ENCODE measurements at regions not wholly inside any gene's neighbourhood (a gene's known extent, or its start where the extent isn't known, plus 50 kb on each side); places are given as distances from the start of the nearest gene placed in this dataset.

DNA sequence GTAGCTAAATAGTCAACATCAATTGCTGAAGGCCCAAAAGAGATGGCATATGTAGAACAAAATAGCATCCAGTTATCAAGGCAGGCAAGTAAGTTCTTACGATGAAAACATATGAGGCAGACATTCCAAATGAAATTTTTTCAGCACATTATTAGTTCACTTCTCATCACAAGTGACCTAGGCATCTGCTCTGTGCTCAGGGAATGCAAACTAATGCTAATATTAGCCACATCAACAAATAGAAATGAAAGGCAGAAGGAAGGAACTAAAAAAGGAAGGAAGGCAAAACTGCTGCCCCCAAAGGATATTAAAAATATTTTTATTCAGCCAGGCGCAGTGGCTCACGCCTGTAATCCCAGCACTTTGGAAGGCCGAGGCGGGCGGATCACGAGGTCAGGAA is 51.2 kb upstream of the ROCK1 start:
- TF ChIP-seq ZNF274 (IDR thresholded peaks at IDR 0.05; ENCODE audit: low read depth, low read length), result no peak
- TF ChIP-seq YY1 (IDR thresholded peaks at IDR 0.05; ENCODE audit: insufficient read depth, insufficient read length), result no peak
